ENCODE measurements at regions not wholly inside any gene's neighbourhood (a gene's known extent, or its start where the extent isn't known, plus 50 kb on each side); places are given as distances from the start of the nearest gene placed in this dataset.

GRCh38 chr5:107056278-107056677 lies 614.5 kb downstream of the EFNA5 start:
- TF ChIP-seq CTCF (IDR thresholded peaks at IDR 0.05; ENCODE audit: low read length), result no peak
- no peak for TF ChIP-seq EZH2 (IDR thresholded peaks at IDR 0.05; ENCODE audit: borderline replicate concordance, low read length)
